SH-SY5Y (cell line): ENCODE measurements at regions not wholly inside any gene's neighbourhood (a gene's known extent, or its start where the extent isn't known, plus 50 kb on each side); places are given as distances from the start of the nearest gene placed in this dataset.

Experiments
- GATA2 ChIP-seq: IDR thresholded peaks from 2 replicates; pipeline ENCODE4 v1.6.1; 2011; ENCODE audit warnings: mild to moderate bottlenecking, low read depth, low read length
- GATA3 ChIP-seq: IDR thresholded peaks from 2 replicates; pipeline ENCODE4 v1.6.1; 2011; ENCODE audit warnings: low read depth, mild to moderate bottlenecking, low read length, moderate library complexity

- TF ChIP-seq GATA2: no peak
- TF ChIP-seq GATA3: no peak
These were observed 103.2 kb upstream of the ZNF644 start for GRCh38 chr1:91124989-91125417.
